BE2C (cell line): ENCODE measurements at regions not wholly inside any gene's neighbourhood (a gene's known extent, or its start where the extent isn't known, plus 50 kb on each side); places are given as distances from the start of the nearest gene placed in this dataset.

Experiments
- DNase-seq: peaks from one replicate; pipeline ENCODE4 v3.0.0-alpha.2; 2020
- H3K27me3 ChIP-seq: fragments of 250-450 bp; sonication (Bioruptor Pico); 2 replicates; pipeline ENCODE4 v1.5.1; 2020; ENCODE audit warnings: mild to moderate bottlenecking
- H3K36me3 ChIP-seq: fragments of 250-450 bp; sonication (Bioruptor Pico); 2 replicates; pipeline ENCODE4 v1.5.1; 2020; ENCODE audit warnings: mild to moderate bottlenecking
- H3K4me1 ChIP-seq: fragments of 250-450 bp; sonication (Bioruptor Pico); 2 replicates; pipeline ENCODE4 v1.5.1; 2020
- H3K4me3 ChIP-seq: 2 replicates; pipeline ENCODE4 v1.5.1; 2011; ENCODE audit warnings: low read depth, low read length
- H3K9me3 ChIP-seq: fragments of 250-450 bp; sonication (Bioruptor Pico); 2 replicates; pipeline ENCODE4 v1.5.1; 2020
- TF ChIP-seq, protein P1 (sequence below): IDR thresholded peaks from 2 replicates; pipeline ENCODE4 v1.5.1; 2012; ENCODE audit warnings: mild to moderate bottlenecking, low read depth, low read length

DNA sequence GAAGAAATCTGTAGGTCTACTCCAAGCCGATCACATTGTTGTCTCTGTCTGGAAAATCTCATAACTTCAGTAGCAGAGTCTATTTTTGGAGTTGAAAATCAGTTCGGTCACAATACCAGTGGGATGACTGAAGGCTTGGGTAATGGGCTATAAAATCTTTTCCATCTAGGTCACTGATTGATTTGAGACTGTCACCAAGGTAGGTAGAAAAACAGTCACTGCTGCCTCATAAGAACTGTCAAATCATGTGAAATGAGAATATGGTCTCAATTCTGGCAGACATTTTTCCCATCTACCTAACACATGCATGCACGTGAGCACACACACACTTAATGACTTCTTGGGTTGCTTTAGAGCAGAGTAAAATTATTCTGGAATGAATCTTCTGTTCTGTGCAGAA, 1162.8 kb upstream of the CITED2 start:
- Histone ChIP-seq H3K4me3 (no peak overlapping the region), H3K36me3 (no peaks in the 10 kb centered on the region), H3K27me3 (no peaks in the 10 kb centered on the region), H3K4me1 (no peaks in the 10 kb centered on the region), H3K9me3 (no peaks in the 10 kb centered on the region)
- TF ChIP-seq, protein P1, sequence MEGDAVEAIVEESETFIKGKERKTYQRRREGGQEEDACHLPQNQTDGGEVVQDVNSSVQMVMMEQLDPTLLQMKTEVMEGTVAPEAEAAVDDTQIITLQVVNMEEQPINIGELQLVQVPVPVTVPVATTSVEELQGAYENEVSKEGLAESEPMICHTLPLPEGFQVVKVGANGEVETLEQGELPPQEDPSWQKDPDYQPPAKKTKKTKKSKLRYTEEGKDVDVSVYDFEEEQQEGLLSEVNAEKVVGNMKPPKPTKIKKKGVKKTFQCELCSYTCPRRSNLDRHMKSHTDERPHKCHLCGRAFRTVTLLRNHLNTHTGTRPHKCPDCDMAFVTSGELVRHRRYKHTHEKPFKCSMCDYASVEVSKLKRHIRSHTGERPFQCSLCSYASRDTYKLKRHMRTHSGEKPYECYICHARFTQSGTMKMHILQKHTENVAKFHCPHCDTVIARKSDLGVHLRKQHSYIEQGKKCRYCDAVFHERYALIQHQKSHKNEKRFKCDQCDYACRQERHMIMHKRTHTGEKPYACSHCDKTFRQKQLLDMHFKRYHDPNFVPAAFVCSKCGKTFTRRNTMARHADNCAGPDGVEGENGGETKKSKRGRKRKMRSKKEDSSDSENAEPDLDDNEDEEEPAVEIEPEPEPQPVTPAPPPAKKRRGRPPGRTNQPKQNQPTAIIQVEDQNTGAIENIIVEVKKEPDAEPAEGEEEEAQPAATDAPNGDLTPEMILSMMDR, result no peak
- no peak for DNase-seq

DNA sequence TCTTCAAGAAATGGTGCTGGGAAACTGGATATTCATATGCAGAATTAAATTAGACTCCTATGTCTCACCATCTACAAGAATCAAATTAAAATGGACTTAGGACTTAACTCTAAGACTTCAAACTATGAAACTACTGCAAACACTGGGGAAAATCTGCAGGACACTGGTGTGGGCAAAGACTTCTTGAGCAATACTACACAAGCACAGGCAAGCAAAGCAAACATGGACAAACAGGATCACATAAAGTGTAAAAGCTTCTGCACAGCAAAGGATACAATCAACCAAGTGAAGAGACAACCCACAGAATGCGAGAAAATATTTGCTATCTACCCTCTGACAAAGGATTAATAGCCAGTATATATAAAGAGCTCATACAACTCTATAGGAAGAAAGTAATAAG, 1161.1 kb upstream of the CITED2 start:
- Histone ChIP-seq H3K27me3 (no peaks in the 10 kb centered on the region), H3K9me3 (no peaks in the 10 kb centered on the region), H3K4me1 (no peaks in the 10 kb centered on the region), H3K4me3 (no peak overlapping the region), H3K36me3 (no peaks in the 10 kb centered on the region)
- TF ChIP-seq, protein P1, result no peak
- DNase-seq, result no peak

DNA sequence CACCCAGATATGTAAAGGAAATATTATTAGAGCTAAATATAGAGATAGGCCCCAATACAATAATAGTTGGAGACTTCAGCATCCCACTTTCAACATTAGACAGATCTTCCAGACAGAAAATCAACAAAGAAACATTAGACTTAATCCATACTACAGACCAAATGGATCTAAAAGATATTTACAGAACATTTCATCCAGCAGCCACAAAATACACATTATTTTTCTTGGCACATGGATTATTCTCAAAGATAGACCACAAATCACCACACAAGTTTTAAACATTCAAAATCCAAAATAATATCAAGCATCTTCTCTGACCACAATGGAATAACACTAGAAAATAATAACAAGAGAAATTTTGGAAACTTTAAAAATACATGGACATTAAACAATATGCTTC, 1159.1 kb upstream of the CITED2 start:
- Histone ChIP-seq H3K9me3 (no peaks in the 10 kb centered on the region), H3K36me3 (no peaks in the 10 kb centered on the region), H3K27me3 (no peaks in the 10 kb centered on the region), H3K4me3 (no peak overlapping the region), H3K4me1 (no peaks in the 10 kb centered on the region)
- TF ChIP-seq, protein P1, result no peak
- DNase-seq, result no peak

DNA sequence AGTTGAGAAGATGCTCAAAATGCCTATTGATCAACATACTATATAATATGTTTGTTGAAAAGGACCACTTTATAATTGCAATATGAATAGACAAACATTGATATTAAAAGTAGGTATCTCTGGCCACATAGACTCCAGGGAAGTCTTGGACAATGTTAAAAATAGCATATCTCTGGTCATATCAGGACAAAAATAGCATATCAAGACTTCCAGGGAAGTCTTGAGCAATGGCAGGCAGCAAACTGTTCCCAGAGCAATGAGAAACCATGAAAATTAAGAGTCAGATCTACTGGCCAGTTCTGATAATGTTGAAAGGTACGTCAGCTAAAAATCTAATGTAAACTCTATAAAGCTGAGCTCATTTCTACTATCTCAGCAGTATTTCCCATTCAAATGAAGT, 1130.3 kb upstream of the CITED2 start:
- TF ChIP-seq, protein P1, result no peak
- Histone ChIP-seq H3K27me3 (no peaks in the 10 kb centered on the region), H3K4me1 (no peaks in the 10 kb centered on the region), H3K9me3 (no peaks in the 10 kb centered on the region), H3K4me3 (no peak overlapping the region), H3K36me3 (no peaks in the 10 kb centered on the region)
- no peak for DNase-seq

DNA sequence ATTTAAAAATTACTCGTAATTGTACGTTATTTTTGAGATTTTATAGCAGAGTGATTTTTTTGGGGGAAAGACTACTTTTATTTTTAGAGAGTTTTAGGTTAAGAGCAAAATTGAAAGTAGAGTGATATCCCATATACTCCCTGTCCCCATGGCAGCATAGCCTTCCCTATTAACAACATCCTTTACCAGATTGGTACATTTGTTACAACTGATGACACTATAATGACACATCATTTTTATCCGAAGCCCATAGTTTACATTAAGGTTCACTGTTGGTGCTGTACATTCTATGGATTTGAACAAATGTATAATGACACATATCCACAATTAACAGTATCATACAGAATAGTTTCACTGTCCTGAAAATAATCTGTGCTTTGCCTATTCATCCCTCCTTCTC, 1126.4 kb upstream of the CITED2 start:
- no peak overlapping the region for H3K4me3 ChIP-seq
- H3K36me3 ChIP-seq, result no peaks in the 10 kb centered on the region
- no peaks in the 10 kb centered on the region for H3K4me1 ChIP-seq
- H3K27me3 ChIP-seq, result no peaks in the 10 kb centered on the region
- H3K9me3 ChIP-seq, result no peaks in the 10 kb centered on the region
- TF ChIP-seq, protein P1, result no peak
- DNase-seq, result no peak

DNA sequence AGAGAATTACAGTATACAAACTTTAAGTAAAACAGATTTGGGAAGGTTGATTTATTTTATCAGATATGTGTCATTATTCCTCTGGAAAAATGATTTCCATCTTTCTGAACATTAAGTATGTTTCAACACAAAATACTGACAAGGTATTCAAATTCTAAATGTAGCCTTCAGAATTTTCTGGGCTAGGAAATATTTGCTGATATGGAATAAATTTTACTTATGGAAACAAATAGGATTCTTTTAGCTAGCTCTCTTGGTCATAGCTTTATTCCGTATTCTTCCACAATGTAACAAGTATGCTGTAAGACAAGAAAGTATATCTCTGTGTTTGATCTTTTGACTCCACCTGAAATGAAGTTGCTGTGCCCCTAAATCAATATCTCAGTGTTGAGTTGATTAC, 1125.2 kb upstream of the CITED2 start:
- no peak for DNase-seq
- TF ChIP-seq, protein P1, result no peak
- Histone ChIP-seq H3K4me3 (no peak overlapping the region), H3K36me3 (no peaks in the 10 kb centered on the region), H3K9me3 (no peaks in the 10 kb centered on the region), H3K27me3 (no peaks in the 10 kb centered on the region), H3K4me1 (no peaks in the 10 kb centered on the region)
